ENCODE measurements at regions not wholly inside any gene's neighbourhood (a gene's known extent, or its start where the extent isn't known, plus 50 kb on each side); places are given as distances from the start of the nearest gene placed in this dataset.
"Not testable (repeated sequence)": the region's sequence is repeated elsewhere in the genome, so short reads cannot be mapped to it uniquely, and the experiment has no call there.

DNA sequence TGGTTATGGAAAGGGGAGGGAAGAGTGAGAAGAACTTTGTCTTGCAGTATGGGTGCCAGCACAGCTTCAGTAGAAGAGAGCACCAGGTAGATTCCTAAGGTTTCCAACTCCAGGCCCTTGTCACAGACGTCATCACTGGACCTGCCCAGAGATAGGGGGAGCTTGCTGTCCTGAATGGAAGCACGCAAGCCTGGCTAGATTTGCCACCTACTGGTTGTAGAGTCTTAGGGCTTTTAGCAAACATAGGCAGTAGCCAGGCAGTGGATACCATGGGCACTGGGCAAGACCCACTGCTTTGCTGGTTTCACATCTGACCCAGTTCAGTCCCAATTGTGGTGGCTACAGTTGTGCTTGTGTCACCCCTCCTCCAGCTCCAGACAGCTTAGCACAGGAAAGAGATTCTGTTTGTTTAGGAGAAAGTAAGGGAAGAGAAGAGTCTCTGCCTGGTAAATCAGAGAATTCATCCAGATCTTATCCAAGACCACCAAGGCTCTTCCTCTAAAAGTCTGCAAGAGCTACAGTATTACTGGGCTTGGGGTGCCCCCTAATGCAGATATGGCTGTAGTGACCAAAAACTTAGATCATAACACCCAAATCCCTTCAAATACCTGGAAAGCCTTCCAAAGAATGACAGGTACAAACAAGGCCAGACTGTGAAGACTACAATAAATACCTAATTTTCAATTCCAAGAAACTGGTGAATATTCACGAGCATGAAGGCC is 158.9 kb downstream of the HINT1 start:
- DNase-seq (ENCODE audit: low spot score) = no peak

- no peak for DNase-seq (ENCODE audit: low spot score)
Observed at GRCh38 chr5:131001507-131001906, 163.5 kb downstream of the HINT1 start.

- DNase-seq (ENCODE audit: low spot score) = no peak
Observed at GRCh38 chr5:131000289-131000688, 164.8 kb downstream of the HINT1 start.

DNA sequence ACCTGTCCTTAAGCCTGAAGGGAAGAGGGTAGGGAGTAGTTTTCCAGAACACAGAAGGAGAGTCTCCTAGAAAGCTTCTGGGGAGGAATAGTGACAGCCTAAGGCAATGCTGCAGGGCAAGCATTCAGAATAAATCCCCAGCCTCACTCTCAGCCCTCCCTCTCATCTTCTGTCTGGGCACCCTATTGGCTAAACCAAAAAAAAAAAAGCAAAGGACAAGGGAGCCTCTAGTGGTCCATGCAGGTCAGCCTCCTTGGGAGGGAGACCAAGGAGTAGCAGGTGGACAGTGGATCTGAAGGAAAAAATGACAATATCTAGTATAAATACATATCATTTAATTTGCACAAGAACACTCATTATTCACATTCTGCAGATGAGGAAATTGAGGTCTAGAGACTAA is 168.3 kb downstream of the HINT1 start:
- DNase-seq (ENCODE audit: low spot score) = not testable (repeated sequence)

GRCh38 chr5:130995851-130996250 is 169.2 kb downstream of the HINT1 start:
- DNase-seq (ENCODE audit: low spot score) = no peak

- no peak for DNase-seq (ENCODE audit: low spot score)
Observed at GRCh38 chr5:130995254-130995515, 169.9 kb downstream of the HINT1 start.

GRCh38 chr5:130994496-130995253 is 170.4 kb downstream of the HINT1 start:
- DNase-seq (ENCODE audit: low spot score) = no peak

- no peak for DNase-seq (ENCODE audit: low spot score)
Observed at GRCh38 chr5:130992621-130993020, 172.4 kb downstream of the HINT1 start.

- no peak for DNase-seq (ENCODE audit: low spot score)
Observed at GRCh38 chr5:130992095-130992494, 173.0 kb downstream of the HINT1 start.

- no peak for DNase-seq (ENCODE audit: low spot score)
Observed at GRCh38 chr5:130985776-130986175, 179.3 kb downstream of the HINT1 start.

DNA sequence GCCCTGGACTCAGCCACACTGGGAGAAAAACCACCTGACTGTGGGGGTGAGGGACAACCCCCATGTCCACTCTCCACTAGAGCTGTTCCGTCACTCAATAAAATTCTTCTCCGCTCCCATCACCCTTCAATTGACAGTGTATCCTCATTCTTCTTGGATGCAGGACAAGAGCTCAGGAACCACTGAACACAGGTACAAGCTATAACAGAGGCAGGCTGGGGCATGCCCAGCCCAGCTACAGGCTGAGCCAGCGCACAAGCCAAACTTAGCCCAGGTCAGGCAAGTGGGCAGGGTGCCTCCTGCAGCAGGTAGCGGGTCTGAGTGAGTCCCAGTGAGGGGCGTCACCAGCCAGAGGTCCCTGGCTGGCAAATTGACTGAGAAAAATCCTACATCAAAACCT is 183.4 kb downstream of the HINT1 start:
- no peak for DNase-seq (ENCODE audit: low spot score)

DNA sequence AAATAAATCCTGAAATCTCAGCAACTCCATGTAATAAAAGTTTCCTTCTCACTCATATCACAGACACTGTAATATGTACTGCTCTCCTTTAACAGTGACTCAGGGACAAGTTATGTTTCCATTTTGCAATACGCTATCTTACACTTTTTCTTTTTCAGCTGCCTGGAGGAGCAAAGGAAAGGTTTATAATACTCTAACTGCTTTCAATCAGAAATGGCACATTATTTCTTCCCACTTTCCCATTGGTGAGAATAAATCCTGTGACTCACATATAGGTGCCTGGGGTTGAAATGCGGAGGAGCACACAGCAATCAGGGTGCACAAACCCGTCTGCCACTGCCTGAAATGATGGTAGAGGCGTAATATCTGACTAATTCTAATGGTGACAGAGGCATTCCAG is 186.6 kb downstream of the HINT1 start:
- DNase-seq (ENCODE audit: low spot score) = no peak

GRCh38 chr5:130976493-130976892 is 188.6 kb downstream of the HINT1 start:
- no peak for DNase-seq (ENCODE audit: low spot score)

- no peak for DNase-seq (ENCODE audit: low spot score)
Observed at GRCh38 chr5:130975847-130976246, 189.2 kb downstream of the HINT1 start.

DNA sequence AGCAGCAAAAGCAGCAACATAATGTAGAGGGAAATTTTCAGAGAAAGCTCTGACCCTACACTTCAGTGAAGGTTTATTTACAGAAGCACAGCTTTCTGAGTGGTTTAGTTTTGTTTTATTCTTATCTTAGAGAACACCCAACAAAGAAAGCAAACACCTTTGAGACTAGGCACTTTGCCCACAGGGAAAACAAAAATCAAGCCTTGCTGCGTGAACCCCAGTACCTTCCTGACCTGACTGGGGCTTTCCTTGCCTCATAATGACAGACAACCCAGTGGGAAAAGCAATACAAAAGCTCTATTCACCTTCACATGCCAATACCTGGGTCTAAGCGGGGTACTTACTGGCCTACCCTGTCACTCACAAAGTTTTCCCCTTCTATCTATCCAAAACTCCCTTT is 189.8 kb downstream of the HINT1 start:
- DNase-seq (ENCODE audit: low spot score) = no peak

- no peak for DNase-seq (ENCODE audit: low spot score)
Observed at GRCh38 chr5:130974021-130974683, 190.9 kb downstream of the HINT1 start.

DNA sequence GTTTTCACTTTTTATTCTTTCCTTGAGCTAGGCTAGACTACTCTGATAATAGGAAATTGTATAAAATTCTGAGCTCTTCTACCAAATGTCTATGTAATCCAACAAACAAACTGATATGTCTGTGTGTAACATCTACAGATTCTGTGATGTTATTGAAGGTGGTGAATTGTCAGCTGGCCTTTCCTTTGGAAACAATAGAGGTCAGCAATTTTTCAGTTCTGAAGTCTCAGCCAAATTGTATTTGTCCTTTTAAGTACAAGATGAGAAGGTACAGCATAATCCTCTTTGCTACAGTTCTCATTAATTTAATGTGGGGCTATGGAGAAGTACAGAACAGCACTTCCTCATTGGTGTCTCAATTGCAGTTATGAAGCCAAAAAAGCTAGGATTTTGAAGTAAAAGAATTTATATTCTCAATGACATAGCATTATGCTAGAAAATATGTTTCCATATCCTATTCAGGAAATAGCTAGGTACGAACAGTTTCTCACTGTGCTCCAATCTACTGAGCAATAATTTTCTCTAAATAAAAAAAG is 198.0 kb downstream of the HINT1 start:
- DNase-seq (ENCODE audit: low spot score) = no peak

GRCh38 chr5:130965920-130966319 is 199.1 kb downstream of the HINT1 start:
- DNase-seq (ENCODE audit: low spot score) = no peak

- no peak for DNase-seq (ENCODE audit: low spot score)
Observed at GRCh38 chr5:130965360-130965759, 199.7 kb downstream of the HINT1 start.

DNA sequence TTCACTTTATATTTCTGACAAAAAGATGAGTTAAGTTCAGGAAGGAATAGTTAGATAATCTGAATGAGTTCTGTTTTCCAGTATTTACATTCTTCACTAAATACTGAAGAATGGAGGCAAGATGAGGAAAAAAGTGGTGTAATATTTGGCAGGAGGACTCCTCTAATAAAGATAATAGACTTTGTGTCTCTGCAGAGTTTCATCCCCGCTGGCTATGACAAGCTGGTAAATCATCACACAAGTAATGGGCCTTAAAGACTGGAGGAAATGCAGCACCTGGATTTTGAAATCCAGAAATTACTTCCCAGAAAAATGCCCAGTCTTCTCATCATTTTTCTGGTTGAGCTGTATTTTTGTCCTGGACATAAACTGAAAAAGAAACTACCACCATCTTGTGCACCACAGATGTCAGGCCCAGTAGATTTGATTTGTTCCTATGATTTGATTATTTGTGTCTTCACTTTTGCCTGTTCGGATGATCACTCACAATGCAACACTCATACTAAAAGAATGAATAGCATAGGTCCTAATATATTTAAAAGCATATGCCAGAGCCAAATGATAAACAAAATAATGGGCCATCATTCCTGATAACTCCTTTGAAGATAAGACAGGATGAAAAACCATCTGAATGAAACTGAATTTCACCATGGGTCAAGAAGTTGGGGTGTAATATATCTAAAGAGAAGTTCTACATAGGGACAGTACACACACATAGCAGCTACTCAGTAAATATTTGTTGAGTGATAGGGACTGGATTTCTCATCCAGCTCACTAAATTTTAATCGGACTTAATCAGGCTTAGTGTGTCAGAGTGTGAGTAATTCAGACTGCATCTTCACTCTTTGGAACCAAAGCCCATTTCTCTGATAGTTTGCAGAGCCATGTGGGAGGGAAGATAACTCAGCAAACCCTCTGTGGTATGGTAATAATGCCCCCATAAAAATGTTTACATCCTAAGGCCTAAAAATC is 200.5 kb downstream of the HINT1 start:
- DNase-seq (ENCODE audit: low spot score) = no peak

- DNase-seq (ENCODE audit: low spot score) = no peak
Observed at GRCh38 chr5:130963798-130964197, 201.3 kb downstream of the HINT1 start.

DNA sequence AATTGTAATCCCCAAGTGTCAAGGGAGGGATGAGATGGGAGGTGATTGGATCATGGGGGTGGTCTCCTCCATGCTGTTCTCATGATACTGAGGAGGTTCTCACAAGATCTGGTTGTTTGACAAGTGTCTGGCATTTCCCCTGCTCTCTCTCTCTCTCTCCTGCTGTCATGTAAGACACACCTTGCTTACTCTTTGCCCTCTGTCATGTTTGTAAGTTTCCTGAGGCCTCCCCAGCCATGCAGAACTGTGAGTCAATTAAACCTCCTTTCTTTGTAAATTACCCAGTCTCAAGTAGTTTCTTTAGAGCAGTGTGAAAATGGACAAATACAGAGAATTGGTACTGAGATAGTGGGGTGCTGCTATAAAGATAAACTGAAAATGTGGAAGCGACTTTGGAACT is 207.9 kb downstream of the HINT1 start:
- no peak for DNase-seq (ENCODE audit: low spot score)

Data from H4 (cell line).